HG03280 (cell line): ENCODE measurements at regions not wholly inside any gene's neighbourhood (a gene's known extent, or its start where the extent isn't known, plus 50 kb on each side); places are given as distances from the start of the nearest gene placed in this dataset.
A peak's percentile ranks its signal among the peaks of the same experiment; 100 is the strongest.

Experiments used
- ATAC-seq: cut with Tn5 transposase; IDR thresholded peaks from one replicate; pipeline ENCODE4 v1.9.1; 2021; ENCODE audit warnings: mild to moderate bottlenecking, moderate library complexity; ENCODE audit not compliant: unreplicated experiment

DNA sequence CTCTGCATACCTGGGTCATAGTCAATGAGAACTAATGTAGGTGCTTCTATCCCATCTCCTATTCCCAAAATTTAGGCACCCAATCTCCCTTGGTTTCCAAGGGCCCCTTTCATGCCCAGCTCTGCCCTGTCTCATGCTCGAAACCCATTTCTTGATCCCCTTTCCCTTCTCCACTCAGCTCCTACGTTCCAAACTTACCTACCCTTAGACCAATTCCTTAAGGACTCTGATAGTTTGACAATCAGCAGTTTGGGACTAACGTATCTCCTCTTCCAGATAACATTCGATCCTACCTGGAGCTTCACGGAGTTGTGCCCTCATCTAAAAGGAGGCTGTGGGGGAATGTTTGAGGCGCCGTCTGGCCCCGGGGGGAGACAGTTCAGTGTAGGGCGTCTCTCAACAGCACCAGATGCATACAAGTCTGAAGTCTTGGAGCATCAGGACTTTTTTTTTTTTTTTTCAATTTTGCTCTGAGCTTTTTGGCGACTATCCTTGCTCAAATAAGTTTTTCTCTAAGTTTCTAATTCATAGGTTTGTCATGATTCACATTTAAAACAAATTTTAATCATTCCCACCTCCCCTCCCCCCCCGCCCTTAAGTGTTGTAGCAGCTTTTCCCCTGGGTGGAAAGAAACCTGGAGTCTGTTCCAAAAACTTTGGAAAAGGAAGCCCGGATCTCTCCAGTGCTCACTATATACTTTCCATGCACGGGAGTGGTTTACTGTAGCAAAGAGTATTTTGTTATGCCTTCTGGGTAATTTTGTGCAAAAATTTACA lies 141.2 kb upstream of the LGALSL start:
- ATAC-seq, result no peak

DNA sequence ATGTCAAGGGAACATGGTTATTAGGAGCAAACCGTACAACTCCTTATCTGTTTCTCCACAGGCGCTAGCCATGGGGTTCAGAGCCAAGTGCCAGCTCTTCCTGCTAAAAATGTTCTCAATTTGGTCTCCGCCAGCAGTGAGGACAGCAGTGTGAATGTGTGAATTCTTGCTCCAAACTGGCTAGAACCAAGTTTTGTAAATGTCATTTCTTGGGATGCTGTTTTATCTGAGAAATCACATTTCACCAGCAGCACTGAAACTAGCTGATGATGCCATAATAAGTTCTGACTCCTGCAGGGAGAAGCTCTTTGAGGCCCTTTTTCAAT lies 140.6 kb upstream of the LGALSL start:
- no peak for ATAC-seq

DNA sequence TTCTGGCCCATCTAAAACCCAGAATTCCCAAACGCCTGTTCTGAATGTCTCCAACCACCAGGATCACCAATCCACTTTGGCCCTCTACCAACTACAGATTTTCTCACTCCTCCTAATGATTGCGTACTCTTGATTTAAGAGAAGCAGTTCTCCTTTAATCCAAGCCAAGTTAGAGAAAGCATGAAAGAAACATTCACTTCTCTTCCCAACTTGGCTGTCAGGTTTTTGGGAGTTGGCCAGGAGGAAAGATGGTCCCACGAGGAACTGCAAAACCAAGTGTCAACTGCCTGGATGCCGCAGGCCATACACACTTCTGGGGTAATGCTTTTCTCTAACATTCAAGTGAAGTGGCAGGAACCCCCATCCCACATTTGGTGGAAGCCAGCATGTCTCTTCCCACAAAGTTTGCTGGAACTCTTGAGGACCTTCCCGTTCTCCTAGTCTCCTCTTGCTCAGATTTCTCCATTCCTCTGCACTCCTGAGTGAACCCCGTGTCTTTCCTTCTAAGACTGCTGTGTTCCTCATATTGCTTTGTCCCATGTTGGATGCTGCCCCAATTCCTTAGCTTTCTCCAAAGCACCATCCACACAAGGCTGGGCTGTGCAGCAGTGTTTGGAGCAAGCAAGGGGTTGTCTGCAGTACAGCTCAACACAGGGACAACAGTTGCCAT lies 138.5 kb upstream of the LGALSL start:
- ATAC-seq, result no peak

DNA sequence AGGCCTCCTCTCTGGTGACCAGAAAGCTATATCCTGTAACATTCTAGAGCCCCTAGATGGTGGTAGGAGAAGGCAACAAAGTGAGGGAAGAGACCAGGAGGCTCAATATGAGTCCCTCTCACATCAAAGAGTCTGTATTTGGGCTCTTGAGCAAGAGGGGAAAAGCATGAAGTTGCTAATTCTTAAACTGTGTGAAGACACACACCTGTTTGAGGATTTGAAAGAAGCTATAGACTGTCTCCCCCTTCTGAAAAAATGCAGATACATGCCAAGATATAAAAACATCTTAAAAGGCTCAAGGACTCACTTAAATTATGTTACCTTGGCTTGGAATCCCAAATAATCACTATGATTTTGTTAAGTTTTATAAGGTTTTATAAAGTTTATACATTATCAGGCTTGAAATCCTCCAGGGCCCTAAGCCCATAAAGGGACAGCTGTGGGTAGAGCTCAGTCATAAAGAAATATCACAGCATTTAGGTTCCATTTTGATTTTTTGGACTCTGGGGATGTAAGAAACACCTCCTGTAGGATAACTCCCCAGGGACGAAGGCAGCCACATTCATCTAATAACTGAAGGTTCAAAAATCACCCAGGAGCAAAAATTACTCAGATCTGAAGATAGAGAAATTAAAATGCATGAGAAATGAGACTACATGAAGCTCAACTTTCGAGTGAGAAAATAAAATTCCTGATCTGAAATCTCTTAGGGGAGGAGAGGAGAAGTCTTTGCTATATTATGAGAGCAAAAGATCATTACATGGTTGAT lies 136.1 kb upstream of the LGALSL start:
- no peak for ATAC-seq

DNA sequence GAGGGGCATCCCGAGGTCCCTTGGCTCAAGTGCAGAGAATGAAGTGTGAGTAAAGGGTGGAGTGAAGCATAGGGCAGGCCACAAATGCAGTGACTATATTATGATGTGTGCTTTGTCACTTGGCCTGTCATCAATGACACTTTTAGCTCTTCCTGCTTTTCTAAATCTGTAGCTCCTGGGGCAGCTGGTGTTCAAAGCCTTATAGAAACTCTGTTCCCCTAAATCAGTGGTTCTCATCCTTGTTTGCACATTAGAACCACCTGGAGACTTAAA lies 135.6 kb upstream of the LGALSL start:
- ATAC-seq, result no peak

DNA sequence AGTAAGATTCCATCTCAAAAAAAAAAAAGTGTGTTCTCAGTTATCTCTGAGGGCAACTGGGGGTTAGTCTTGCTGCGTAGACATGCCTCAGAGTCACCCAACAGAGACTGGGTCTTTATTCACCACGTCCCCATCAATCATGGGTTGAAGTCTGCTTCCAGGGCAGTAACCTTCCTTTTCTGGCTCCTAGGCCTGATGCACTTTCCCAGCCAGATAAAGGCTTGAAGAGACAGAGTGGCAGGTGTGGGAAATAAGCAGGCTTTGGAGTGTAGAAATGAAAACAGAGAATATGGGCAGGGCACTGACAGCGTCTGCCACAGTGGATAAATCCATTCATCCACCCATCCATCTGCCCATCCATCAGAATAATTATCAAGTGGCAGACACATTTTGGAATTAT lies 134.1 kb upstream of the LGALSL start:
- no peak for ATAC-seq

DNA sequence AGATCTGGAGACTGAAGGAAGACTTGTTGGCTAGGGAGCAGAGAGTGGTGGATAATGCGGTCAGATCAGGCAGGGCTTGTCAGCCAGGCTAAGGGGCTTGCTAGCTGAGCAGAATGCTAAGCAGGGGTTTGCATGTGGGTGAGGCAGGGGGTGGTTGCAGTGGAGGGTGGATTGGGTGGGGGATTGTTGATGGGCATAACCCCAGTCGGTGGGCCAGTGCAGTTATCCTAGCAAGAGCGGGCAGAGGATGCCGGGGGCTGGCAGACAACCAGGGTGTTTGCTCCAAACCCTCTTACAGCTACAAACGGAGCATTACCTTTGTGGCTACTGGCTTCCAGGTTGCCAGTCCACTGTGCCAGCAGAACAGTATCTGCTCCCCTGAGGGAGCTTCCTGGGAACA lies 131.5 kb upstream of the LGALSL start:
- ATAC-seq, result no peak

DNA sequence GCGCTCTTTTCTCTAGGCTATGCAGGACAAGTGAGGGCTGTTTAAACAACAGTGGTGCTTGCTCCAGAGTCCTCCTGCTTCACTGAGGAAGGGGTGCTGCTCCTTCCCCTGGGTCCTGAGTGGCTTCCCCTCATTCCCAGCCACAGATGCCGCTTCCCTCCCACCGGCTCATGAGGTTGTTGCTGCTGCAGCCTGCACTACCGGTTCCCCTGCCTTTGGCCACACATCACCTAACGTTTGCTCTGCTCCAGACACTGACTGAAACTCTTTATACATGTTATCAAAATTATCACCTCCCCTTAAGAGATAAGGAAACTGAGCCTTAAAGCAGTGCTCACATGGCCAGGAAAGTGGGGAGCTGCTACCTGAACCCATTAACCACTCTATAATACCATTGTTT lies 130.8 kb upstream of the LGALSL start:
- ATAC-seq, result no peak

DNA sequence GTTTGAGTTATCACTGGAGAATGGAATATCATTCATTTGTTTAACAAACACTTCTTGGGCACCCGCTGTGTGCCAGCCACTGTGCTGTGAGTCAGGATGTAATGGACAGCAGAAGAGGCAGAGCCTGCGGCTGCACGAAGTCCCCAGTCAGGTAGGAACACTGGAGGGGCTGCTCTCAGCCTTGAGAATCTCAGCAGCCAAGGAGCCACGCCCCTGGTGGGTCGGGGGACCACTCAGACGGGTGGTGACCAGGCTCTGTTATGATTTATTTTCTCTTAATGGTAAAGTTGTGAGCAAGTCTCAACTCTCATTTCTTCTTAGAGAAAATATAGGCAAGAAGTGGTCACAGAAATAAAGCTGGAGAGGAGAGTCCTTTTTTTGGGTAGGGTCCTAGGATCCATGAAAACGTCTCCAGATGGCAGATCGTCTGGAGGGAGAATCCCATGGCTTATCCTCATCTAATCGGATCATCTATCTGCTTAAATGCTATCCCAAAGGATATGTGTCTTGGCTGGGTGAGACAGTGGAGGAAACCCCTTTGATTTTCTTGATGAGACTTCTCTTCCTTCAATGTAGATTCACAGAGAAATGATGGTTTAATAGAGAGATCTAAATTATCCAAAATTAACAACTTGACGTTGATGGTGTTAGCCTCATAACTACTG lies 129.1 kb upstream of the LGALSL start:
- no peak for ATAC-seq

DNA sequence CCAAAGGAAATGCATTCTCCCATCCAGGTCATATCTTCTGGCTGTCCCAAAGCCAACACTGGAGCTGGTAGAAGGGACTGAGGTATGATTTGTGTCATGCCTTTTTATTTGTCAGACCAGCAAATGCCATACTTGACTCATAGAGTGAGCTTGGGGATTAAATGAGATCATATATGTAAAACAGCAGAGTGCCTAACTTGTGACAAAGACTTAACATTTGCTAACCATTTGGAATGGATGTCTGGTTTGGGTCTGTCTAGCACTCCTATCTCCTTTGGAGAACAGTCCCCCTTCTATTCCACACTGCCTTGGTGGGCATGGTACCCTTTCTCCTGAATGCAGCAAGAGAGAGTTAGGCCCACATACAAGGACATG lies 128.5 kb upstream of the LGALSL start:
- ATAC-seq, result no peak

DNA sequence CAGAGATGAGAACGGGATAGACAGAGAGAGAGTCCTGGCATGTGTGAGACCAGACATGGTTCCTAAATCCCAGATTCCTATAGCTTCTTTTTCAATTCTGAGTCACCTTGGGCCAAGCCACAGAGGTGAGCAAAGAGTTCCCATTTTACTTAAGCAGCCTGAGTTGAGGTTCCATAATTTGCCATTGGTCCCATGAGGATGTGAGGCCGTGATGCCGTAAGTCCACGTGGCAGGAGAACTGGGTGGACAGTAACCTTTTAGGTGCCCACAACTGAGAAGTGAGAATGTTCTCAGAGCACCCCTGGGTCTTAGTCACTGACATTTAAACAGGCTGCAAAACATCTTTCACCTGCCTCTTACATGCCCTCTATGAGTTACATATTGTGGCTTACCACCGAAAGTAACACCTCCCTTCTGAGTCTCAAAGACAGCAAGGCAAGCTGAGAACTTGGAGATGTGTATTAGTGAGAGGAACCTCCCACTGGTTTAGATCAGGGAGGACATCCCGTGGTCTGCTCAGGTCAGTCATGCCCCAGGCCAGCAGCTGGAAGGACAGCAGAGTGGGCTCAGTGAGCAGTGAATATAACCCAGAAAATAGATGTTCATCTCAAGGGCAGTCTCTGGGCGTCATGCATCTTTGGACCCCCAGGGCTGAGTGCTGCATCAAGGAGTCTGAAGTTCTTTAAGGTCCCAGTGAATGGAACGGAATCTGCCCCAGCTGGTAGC lies 127.9 kb upstream of the LGALSL start:
- peak; percentile 93 for ATAC-seq

DNA sequence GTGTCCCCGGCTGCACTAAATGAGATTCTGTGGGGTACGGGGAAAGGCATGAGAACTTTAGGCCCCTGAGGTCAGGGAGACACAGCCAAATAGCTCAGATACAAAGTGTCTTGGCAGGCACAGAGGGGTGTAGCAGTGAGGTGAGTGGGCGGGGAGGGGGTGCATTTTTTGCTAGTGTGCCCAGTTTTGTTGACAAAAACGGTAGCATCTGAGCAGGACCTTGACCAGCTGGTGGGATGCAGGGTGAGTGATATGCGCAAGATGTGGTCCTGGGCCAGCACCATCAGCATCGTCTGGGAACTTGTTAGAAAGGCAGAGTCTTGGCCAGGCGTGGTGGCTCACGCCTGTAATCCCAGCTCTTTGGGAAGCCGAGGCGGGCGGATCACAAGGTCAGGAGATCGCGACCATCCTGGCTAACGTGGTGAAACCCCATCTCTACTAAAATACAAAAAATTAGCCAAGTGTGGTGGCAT lies 127.3 kb upstream of the LGALSL start:
- ATAC-seq, result no peak

DNA sequence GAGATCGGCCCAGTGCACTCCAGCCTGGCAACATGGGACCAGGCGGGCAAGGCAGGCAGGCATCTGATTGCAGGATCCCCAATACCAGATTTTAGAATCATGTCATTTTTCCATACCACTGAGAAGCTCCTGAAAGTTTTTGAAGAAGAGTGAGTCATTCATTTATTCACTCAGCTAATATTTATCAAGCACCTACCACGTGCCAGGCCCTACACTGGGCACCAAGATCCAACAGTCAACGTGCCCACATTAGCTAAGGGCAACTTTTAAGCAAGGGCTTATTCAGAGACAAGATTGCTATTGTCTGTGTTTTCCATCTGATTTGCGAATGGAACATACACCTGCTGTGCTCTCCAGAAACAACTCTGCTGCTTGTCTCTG lies 126.8 kb upstream of the LGALSL start:
- ATAC-seq, result no peak

DNA sequence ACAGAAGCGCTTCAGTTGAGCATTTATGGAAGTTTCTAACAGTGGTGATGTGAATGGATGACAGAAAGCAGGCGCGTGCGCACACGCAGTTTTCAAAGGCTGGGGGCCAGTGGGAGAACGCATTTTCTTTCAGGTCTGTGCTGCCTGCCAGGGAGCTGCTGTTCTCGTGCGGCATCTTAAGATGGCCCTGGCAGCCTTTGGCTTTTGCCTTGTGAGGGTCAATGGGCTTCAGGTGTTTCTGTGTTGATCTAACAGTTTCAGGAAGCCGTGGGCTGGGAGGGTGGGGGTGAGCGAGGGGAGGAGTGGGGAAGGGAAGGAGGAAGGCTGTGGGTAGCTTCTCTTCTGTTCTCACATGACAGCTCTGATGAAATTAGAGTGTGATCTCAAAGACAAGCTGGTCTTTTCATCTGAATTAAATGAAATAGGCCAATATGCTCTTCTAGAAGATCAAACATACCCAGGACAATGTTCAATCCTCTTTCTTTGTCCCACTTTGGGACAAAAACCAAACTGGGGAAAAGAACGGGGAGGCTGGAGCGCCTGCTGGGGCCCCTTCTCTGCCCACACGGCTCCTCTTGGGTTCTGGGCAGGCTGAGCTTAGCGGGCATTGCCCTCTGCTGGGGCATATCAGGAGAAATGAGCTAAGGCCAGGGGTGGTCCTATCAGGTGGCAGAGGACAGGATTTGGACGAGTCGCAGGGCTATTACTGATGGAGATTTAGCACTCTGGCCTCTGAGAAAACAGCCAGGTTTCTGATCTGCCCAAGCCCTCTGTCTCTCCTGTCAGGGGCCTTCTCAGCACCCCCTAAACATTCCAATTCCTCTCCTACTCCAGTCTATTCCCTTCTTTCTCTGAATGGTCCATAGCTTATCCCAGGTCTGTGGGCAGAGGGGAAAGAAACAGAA lies 126.2 kb upstream of the LGALSL start:
- no peak for ATAC-seq

DNA sequence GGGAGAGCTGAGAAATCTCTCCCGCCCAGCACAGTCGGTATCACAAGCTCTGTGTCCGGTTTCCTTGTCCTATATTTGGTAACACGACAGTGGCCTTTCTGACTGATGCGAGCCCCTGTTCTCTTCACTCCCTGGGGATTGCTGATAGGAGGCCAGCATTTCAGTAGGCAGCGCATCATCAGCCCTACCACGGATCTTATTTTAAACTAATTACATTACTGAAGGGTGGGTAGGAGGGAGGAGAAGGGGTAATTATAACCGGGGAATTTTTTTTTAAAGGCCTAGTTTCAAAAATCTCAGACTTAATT lies 125.6 kb upstream of the LGALSL start:
- ATAC-seq, result no peak

DNA sequence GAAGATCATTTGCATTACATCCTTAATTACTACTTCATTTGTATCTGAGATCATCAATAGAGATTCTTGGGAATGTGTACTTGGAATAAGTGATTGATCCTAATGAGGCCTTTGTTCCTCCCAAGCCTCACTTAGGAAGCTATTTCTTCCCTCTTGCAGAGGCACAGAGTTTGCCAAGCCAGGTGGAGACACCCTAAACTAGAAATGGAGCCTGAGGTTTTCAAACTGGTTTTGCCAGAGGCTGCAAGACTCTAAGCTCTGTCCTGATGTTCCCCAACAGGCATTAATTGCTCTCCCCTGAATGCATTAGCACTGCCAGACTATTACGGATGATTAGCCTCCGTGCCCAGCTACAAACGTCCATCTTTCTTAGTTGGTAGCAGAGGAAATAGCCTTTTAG lies 125.2 kb upstream of the LGALSL start:
- no peak for ATAC-seq

DNA sequence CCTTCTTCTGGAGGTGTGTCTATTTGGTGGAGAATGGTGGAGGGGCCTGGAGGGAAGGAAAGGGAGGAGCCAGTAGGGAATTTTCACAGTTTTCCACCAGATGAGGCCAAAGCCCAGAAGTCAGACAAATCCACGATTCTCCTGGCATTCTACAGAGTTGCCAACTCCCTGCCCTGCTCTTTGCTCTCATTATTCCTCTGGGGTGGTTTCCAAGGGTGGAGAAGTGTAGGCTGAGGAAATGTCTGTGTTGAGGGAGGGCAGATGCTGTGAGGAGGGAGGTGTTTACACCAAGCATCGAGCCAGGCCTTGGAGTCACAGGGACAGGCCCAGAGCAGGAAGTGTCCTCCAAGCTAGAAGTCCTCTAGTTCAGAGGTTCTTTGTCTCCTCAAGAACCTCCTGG lies 124.1 kb upstream of the LGALSL start:
- no peak for ATAC-seq

DNA sequence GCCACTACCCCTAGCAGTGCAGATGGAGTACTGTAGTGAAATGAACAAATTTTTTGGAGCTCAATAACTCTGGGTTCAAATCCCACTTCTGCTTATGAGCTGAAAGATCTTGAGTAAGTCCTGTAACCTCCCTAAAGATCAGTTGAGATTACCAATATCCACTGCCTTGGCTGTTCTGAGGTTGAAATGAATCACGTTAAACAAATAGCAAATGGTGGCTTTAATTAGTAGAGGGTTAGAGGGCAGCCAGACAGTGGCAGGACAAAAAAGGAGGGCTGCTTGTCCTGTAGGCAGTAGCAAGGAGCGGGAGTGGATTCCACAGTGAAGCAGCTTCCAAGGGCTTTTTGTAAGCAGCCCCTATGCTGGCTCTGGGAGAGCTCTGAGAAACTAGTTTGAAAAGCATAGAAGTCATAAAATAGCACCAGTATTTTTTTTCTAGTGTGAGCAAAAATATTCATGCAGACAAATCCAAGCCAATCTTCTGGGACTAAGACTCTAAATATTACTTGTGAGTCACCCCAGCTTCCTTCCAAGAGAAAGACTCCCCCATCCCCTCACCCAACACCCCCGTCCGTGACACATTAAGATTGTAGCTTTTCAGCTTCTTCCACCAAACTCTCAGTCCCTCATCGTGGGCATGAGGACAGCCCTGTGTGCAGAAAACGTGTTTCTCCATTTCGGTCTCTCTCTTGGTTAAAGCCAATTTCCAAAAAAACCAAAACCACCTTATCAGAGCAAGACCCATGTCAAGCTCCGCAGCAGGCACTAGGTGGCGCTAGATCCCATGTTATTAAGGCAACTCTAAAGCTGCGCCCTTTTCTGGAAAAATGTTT lies 123.5 kb upstream of the LGALSL start:
- no peak for ATAC-seq

DNA sequence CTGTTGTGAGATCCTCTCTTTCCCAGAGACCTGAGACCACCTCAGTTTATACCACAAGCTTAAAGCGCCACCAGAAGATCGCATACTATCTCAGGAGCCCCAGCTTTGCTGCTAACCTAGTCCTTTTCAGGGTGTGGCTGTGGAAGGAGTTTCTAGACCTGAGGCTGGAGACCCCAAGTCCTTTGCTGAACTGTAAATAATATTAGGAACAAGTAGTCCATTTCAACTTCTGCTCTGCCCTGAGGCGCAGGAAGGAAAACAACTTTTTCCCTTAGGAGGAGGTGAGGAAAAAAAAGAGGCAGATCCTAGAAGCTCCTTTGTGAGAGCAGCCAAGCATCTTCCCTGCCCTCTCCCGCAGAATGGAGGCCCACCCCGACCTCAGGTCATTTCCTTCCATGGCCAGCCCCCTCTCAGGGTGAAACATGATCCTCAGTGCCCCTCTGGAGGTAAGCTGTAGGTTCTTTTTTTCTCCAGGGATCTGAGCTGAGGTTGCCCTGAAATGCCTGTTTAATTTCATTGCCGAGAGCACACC lies 122.8 kb upstream of the LGALSL start:
- no peak for ATAC-seq
